SHP77 (cell line): ENCODE measurements at regions not wholly inside any gene's neighbourhood (a gene's known extent, or its start where the extent isn't known, plus 50 kb on each side); places are given as distances from the start of the nearest gene placed in this dataset.

Experiments used
- DNase-seq, 2 experiments: peaks; one replicate each; lab custom pipeline; 2025; lab: John Stamatoyannopoulos, UW

DNA sequence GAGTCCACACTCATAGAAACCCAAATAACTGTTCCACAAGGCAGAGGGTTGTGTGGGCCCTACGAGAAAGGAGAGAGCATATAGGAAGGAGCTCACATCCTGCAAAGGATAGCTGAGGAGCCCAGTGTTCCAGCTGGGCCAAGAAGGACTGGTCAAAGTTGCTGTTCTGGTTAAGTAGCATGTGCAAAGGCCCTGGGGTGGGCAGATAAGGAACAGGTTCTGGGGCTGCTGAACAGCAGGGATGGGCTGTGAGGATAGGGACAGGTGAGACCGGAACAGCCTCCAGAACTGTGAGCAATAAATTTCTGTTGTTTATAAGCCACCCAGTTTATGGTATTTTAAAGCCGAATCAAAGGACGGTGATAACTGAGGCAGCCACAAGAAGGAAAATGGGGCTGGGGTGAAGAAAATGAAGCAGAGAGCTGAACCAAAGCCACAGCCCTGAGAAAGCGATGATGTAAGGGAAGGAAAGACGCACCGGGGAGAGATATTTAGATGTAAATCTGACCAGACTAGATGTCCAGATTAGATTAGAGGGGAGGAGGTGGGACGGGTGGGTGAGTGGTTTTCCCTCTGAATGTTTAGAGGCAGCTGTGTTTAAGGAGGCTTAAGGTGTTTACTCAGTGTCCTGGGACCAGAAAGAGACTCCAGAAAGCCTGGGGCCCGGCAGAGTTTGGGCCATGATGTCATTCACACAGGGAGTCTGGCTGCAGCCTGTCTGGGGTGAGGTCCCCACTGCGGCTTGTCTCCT is 180.8 kb upstream of the BCOR start:
- peak in 1 of 2 experiments; percentile 13 for DNase-seq

DNA sequence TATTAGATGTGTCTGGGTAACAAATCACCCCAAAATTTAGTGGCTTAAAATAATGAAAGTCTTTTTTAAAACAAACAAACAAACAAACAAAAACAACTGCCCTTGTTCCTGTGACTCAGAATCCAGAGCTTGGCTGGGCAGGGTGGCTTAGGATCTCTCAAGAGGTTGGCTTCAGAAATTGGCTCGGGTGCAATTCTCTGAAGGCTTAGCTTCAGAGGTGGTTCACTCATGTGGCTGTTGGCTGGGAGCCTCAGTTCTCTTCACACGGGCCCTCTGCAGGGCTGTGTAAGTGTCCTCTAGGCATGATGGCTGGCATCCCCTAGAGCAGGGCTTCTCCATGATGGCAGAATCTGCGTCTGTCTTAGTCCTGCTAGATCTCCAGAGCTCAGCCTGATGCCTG is 179.9 kb upstream of the BCOR start:
- DNase-seq = no peak

DNA sequence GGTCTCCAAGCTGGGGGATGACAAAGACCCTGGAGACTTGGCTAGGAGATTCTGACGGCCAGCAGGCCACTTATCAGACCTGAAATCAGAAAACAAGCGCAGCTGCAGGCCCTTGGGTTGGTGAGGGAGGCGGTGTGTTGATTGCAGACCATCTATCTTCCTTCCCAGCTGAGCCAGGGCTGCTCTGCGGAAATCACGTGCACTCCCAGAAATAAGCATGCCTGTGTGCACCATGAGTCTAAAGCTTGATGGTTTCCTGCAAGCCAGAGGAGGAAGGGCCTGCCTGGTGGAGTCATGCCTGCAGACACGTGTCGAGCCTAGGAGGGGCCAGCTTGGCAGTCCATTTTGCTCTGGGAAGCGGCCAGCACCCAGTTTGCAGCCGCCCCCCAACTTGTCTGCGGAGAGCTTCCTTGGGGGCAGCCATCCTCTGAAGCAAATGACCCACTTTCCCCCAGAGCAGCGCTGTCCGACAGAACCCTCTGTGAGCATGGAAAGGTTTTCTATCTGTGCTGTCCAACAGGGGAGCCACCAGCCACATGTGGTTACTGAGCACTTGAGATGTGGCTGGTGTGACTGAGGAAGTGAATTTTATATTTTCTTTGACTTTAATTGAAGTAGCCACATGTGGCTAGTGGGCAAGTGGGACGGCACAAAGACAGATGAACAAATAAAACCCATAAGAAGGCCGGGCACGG is 175.7 kb upstream of the BCOR start:
- peak; percentile 37 to 56 for DNase-seq

DNA sequence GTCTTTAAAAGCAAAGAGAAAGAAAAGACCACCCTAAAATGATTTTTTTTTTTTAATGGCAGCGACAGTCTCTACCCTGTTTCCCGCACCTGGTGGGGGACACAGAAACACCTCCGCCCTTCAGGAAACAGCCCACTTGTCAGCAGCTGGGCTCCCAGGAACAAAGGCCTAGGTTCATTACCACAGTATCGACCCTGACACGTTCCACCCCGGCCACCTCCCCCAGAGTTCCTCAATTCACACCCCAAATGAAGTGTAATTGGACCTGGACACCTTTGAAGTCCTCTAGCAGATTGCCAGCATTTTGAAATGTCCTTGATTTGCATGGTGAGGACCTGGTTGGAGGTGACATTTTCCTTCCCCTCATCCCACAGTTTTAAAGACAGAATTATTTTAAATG is 175.0 kb upstream of the BCOR start:
- no peak for DNase-seq

DNA sequence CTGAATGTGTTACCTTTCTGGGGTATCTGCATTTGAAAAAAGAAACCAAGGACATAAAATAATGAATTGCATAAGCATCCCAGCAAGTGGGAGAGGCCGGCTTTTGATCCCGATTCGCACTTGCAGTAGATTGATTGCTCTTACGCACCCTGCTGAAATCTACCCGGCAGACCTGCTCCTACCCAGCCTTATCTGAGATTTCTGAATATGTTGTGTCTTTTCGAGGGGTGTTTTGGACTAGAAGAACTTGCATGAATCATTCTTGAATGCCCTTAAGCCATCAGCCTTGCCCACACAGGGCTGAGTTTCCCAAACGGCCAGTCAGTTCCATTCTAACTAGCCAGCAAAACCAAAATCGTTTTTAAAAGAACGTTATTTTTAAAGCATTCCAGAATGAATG is 174.4 kb upstream of the BCOR start:
- DNase-seq = no peak

DNA sequence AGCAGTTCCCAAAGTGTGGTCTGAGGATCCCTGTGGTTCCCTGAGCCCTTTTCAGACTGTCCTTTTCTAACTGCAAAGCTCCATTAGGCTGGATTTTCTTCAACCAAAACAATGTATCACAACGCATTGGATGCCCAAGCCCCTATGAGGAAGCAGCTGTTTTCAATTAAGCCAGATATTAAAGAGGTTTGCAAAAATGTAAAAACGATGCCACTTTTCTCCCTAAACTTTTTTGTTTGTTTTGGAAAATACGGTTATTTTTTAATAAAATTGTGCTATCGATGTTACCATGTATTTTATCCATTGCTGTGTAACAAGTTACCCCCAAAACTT is 170.4 kb upstream of the BCOR start:
- no peak for DNase-seq

DNA sequence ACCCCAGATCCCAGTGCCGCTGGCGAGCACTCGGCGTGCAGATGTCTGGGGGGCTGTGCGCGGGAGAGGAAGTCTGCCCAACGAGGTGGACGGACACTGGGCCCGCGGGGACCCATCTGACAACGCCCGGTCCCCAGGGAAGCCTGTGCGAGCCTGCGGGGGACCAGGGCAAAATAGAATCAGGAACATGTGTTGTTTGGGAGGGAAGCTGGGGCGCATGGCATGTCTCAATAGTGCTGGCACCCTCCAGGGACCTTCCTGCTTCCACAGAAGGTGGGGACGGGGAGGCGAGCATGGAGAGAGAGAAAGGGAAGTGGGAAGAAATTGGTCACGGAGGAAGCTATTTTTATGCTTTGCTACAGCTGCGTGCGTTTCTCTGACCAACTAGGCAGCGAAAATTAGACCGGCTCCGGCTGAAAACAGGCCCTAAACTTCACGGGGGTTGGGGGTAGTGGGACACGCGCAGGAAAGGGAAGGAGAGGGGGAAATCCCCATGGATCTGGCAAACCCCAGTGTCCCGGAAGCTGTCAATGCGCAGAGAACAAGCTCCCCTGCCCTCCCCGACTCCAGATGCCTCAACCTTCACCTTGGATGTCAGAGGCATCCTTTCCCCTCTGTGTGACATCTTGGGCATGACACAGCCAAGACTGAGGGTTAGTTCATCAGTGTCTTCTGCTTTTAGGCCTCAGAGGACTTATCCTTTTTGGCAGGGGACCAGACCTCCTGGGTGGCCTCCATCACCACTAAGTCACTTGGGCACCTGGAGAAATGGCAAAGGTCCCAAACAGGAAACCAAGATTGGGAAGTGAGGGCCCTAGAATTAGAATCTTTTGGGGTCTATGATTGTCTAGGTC is 169.8 kb upstream of the BCOR start:
- DNase-seq = no peak

DNA sequence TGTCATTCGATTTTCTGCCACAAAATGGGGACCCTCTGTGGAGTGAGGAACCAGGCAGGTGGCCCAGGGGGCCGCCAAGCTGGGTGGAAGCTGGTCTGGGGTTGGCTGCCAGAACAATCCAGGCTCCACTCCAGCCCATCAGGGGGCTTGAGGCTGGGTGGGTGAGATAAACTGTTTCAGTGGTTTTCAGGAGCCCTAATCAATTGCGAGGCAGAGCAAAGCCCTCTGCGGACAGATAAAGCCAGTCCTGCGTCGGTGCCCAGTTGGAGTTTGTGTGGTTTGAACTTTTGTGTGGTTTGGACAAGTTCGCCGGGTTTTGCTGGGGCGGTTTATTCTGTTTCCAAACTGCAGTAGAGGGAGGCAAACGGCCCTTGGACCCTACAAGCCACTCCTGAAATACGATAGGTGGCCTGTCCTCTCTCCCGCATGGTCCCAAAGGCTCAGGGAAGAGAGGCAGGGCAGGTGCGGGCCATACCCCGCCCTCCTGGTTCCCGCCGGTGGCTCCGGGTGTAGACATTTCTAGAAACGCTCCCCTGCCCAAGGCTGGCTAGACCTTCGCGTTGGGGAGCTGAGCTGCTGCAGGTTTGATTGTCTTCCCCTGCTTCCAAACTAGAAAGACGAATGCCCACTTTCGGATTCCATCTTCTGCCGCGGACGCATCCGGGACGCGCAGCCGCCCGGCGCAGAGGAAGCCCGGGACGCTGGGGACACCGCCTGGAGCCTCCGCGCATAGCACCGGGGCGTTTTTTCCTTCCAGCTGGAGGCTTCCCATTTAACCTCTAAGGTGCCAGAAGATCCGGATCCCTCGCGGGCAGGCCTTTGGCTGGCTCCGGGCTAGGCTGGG is 169.0 kb upstream of the BCOR start:
- DNase-seq = peak; percentile 12 to 34

DNA sequence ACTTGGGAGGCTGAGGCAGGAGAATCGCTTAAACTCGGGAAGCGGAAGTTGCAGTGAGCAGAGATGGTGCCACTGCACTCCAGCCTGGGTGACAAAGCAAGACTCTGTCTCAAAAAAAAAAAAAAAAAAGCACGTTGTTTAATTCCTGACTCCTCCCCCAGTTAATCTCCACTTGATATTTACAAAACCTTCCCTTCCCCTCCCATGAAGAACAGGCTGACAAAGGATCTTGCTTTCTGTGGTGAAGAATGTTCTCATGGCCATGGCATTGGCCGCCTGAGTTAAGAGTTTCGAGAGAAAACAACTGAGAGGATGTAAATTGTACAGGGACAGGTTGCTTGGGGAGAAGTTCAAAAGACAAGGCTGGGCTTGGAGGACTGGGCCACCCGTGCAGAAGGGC is 168.2 kb upstream of the BCOR start:
- DNase-seq = no peak

DNA sequence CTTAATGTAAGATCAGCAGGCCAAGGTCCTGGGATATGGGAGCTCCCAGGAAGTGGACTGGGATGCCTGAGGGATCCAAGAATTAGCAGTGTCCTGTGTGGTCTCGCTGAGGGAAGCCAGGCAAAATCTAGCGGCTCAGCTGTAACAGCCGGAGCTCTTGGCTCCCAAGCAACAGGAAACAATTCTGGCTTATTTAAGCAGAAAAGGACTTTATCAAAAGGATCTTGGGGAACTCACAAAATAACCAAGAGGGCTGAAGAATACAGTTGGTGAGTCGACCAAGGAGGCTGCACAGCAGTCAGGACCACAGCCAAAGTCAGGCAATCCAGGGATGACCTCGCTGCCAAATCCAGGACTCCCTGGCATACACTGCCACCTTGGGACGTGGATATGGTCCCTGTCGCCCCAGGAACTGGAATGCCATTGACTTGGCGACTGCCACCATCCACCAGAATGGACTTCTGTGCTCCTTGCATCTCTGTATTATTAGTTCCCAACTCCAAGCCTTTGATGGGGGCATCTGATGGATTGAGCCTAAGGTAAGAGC is 165.3 kb upstream of the BCOR start:
- no peak for DNase-seq

DNA sequence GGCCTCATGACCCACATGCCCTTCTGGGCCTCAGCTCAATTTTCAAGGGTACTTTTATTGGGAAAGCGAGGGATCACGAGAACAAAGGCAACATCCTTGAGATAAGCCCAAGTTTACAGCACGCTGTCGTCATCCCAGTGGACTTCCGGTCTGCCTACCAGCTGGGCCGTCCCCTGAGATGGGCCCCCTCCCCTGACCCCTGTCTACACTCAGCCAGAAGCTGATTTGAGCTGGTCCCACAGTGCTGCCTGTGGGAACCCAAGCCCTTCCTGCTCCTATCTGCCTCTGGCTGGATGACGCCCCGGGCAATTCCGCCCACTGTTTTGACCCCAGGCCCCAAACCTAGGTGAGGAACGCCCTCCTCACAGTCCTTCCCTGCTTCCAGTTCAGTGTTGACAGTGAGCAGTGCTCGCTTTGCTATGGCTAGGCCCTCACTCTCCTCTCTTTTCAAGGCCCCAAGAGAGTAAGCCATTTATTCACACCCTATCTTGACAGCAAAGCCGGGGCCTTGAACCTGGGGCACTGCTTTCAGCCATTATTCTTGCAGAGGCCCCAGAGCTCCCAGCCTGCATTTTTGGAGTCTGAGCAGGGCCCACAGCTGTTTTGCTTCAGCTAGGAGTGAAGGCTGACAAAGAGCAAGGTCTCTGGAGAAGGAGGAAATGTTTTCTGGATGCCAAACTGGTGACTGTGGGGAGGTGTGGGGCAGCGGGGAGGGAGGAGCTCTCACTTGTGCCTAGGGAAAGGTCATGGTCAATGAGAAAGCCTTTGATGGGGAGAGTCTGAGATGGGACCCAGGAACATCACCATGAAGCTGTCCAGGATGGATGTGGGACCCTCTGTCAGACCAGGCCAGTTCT is 164.6 kb upstream of the BCOR start:
- no peak for DNase-seq

DNA sequence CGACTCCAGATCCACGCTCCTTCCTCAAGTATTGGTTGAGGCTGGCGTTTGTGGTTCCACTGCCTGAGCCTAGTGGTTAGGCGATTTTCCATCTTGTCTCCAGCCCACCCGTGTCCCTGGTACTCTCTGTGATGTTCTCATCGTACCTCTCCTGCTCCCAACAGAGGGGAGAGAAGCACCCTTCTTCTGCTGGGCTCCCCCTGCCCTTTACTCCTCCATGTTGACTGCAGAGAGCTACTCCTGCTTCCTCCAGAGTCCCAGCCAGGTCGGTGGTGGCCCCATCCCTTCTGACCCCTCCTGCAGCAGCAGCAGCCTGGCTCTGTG is 164.0 kb upstream of the BCOR start:
- no peak for DNase-seq

DNA sequence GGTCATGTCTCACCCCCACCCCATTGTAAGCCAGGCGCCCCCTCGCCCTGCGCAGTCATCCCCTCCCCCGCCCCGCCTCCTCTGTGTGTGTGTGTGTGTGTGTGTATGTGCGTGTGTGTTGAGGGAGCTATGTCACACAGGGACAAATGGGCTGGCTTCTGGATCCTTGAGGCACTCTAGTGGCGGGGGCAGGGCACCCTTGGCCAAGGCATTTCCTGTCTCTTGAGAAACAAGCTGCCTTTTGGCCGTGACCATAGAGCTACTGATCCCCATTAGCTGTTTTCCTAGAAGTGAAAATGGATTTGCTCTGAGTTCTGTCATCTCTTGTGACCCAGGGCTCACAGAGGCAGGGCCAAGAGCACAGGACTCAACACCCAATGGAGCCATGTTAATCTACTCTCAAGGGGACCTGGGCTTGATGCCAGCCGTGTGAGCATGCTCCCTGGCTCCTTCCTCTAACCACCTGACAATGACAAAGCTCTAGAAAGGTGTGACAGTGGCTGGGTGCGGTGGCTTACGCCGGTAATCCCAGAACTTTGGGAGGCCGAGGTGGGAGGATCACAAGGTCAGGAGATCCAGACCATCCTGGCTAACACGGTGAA is 162.5 kb upstream of the BCOR start:
- DNase-seq = peak; percentile 25 to 39

DNA sequence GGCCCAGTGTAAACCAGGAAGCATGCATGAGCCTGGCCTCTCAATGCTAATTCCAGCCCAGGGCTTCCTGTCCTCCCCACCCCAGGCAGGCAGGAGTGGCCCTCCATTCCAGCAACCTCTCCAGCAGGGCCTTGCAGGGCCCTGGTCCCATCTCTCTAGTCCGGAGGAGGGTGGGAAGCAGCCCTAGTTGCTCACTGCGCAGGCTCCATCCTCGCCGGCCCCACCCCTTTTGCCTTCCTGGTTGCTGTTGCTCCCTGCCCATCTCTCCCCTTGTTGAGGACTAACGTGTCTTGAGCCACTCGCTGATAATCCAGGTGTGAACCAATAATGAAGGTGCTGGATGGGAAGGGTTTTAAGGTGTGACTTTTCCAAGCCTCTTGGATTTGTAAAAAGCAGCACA is 161.2 kb upstream of the BCOR start:
- DNase-seq = no peak

DNA sequence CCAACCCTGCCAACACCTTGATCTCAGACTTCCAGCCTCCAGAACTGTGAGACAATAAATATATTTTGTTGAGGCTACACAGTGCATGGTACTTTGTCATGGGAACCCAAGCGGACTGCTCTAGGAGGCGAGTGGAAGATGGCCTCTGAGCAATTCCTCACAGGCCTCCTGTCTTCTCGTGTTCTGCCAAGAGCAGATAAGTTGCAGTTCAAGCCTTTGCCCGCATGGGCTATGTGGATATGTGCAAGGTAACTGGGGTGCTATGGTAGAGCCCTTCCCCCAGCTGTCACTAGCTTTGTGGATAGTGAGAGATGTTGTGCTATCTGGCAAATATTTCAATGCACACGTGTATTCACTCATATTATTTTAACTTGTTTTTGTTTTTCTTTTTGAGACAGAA is 156.0 kb upstream of the BCOR start:
- no peak for DNase-seq

DNA sequence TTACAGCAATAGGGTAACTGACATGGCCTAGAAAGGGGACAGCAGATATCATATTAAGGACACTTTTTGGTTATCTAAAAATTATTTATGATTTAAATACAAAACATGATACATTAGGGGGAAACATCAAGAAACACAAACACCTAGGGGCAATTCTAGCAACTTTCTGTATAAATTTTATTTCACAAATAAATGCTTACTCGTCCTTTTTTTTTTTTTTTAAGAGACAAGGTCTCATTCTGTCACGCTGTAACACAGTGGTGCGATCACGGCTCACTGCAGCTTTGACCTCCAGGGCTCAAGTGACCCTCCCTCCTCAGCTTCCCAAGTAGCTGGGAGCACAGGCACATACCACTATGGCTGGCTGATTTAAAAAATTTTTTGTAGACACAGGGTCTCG is 151.8 kb upstream of the BCOR start:
- DNase-seq = no peak

DNA sequence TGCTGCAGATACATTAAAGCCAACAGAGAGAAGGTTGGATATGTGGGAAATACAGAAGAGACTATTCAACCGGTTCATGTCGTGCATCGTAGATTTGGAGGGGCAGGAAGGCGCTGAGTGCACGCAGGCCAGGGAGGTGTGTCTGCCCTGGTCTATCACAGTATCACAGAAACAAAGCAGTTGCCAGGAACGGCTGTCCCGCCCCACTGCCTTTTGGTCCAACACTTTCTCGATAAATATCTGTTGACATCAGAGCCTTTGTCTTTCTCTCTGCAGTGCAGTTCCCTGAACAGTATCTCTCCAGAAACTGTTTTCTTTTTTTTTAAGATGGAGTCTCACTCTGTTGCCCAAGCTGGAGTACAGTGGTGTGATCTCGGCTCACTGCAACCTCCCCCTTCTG is 151.1 kb upstream of the BCOR start:
- no peak for DNase-seq

DNA sequence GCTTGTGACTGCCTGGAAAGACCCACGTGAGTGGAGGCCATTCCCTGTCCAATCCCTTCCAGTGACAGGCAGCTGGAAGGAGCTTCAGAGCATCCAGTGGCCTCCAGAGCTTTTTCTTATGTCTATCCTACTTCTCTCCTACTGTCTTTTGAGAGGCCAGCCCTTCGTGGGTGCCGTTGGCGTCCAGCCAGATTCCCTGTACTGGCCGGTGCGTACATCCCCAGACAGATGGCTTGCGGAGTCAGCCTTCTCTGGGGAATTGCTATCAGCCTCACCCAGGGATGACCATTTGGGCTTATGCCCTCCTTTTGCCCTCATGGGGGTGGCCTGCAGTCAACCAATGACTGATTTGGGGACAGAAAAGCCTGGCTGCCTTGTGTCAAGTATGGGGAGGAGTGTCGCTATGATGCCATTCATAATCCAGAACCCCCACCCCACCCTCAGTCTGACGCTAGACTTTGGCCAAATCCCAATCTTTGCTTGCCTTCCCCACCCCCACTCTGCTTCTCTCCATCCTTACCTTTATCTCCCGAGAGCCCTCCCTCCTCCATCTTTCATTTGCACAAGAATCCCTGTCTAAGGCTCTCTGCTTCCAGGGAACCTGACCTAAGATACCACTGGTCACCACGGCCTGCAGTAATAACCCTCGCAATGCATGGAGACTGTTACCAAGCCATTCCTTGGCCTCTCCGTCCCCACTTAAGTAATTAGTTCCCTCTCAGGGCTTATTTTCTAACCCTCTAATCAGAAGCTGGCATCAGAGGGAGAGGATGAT is 150.3 kb upstream of the BCOR start:
- no peak for DNase-seq

DNA sequence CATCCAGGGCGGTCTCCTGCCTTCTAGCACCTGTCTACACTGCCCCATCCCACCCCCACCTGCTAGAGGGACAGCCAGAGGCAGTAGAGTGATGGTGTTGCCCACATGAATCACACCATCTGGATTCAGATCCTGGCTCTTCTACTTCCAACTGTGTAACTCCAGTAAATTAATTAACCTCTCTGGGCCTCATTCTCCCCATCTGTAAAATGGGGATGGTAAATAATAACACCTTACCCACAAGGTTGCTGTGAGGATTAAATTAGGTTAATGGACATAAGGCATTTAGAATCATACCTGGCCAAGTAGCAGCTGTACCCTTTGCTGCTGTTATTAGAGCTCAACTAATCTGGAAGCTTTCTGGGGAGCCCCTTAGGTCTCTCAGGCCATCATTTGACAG is 149.6 kb upstream of the BCOR start:
- DNase-seq = no peak
